ENCODE measurements at regions not wholly inside any gene's neighbourhood (a gene's known extent, or its start where the extent isn't known, plus 50 kb on each side); places are given as distances from the start of the nearest gene placed in this dataset.
A peak's percentile ranks its signal among the peaks of the same experiment; 100 is the strongest.

GRCh38 chr17:27244011-27244410 is 49.9 kb upstream of the WSB1 start:
- no peak for DNase-seq (ENCODE audit: low spot score in 2 of 2, unreplicated experiment in 2 of 2)
- TF ChIP-seq CTCF (IDR thresholded peaks at IDR 0.05; ENCODE audit: unreplicated experiment), result no peak
- H3K36me3 Mint-ChIP-seq, result no peaks in the 10 kb centered on the region
- no peaks in the 10 kb centered on the region for H3K27me3 Mint-ChIP-seq (ENCODE audit: low read depth)
- H3K27ac Mint-ChIP-seq, result peak overlapping the region; percentile 21
- peaks cover 59% of the 10 kb centered on the region for H3K4me1 Mint-ChIP-seq
- no peak overlapping the region for H3K4me3 Mint-ChIP-seq
- H3K9me3 Mint-ChIP-seq, result peaks cover 4% of the 10 kb centered on the region

Data from mesothelial cell of epicardium (in vitro differentiated cells).